Common myeloid progenitor, CD34-positive (primary cell): ENCODE measurements at regions not wholly inside any gene's neighbourhood (a gene's known extent, or its start where the extent isn't known, plus 50 kb on each side); places are given as distances from the start of the nearest gene placed in this dataset.

Experiments
- CTCF ChIA-PET: fragments of 350-600 bp; sonication (Branson Sonifier 250); formaldehyde crosslinking; loops from one replicate; lab custom pipeline; 2021; ENCODE audit warnings: antibody characterized with exemption; lab: Charles Lee
- POLR2A ChIA-PET: fragments of 350-600 bp; sonication (Branson Sonifier 250); formaldehyde crosslinking; loops from one replicate; lab custom pipeline; 2021; ENCODE audit warnings: antibody characterized with exemption; lab: Charles Lee
- DNase-seq, 3 donors: peaks; one replicate each; pipeline versions ENCODE4 v3.0.0 to v3.0.0-alpha.2; 2013
- H3K27ac ChIP-seq, 2 experiments: 1 replicate in 1 of 2; 2 replicates in 1 of 2; pipeline ENCODE4 v1.7.0; 2013; ENCODE audit warnings: inconsistent platforms in 2 of 2, low read length in 2 of 2, mild to moderate bottlenecking in 2 of 2, low read depth in 1 of 2, moderate library complexity in 1 of 2; ENCODE audit not compliant: severe bottlenecking in 2 of 2, insufficient read depth in 1 of 2, poor library complexity in 1 of 2
- H3K27me3 ChIP-seq, 5 experiments: replicated peaks in 2 of 5; 1 replicate in 3 of 5; 2 replicates in 2 of 5; pipeline versions ENCODE4 v1.6.1 to v1.7.0; 2013; ENCODE audit warnings: low read length in 4 of 5, mild to moderate bottlenecking in 2 of 5, moderate library complexity in 2 of 5, inconsistent platforms in 1 of 5; ENCODE audit not compliant: insufficient read depth in 5 of 5, control insufficient read depth in 4 of 5
- H3K36me3 ChIP-seq, 4 experiments: 1 replicate in 2 of 4; 2 replicates in 2 of 4; pipeline versions ENCODE4 v1.6.1 to v1.7.0; 2013; ENCODE audit warnings: low read length in 3 of 4, control low read depth in 1 of 4, mild to moderate bottlenecking in 1 of 4; ENCODE audit not compliant: control insufficient read depth in 4 of 4, insufficient read depth in 4 of 4
- H3K4me1 ChIP-seq, 4 experiments: 1 replicate in 3 of 4; 2 replicates in 1 of 4; pipeline versions ENCODE4 v1.6.1 to v1.7.1; 2013; ENCODE audit warnings: low read length in 3 of 4, mild to moderate bottlenecking in 3 of 4, control low read depth in 1 of 4, inconsistent platforms in 1 of 4, moderate library complexity in 1 of 4; ENCODE audit not compliant: control insufficient read depth in 4 of 4, insufficient read depth in 4 of 4; ENCODE audit errors: control extremely low read depth in 1 of 4
- H3K4me3 ChIP-seq, 7 experiments: 1 replicate in 4 of 7; 2 replicates in 3 of 7; pipeline versions ENCODE4 v1.5.1 to v1.7.0; 2013; ENCODE audit warnings: mild to moderate bottlenecking in 7 of 7, low read length in 6 of 7, moderate library complexity in 6 of 7, inconsistent platforms in 2 of 7, low read depth in 2 of 7, control low read depth in 1 of 7; ENCODE audit not compliant: insufficient read depth in 4 of 7, control insufficient read depth in 1 of 7; ENCODE audit errors: extremely low read depth in 1 of 7
- H3K9me3 ChIP-seq, 5 experiments: 1 replicate in 4 of 5; 2 replicates in 1 of 5; pipeline versions ENCODE4 v1.6.1 to v1.7.1; 2013; ENCODE audit warnings: low read length in 4 of 5, mild to moderate bottlenecking in 2 of 5, inconsistent platforms in 1 of 5, low read depth in 1 of 5, moderate library complexity in 1 of 5; ENCODE audit not compliant: control insufficient read depth in 4 of 5, insufficient read depth in 2 of 5; ENCODE audit errors: control extremely low read depth in 1 of 5
- whole genome bisulfite sequencing: methylation state at CpG from one replicate; pipeline ENCODE4 v1.1.5; 2013; ENCODE audit not compliant: insufficient coverage; 5-methylcytosine and 5-hydroxymethylcytosine counted together

DNA sequence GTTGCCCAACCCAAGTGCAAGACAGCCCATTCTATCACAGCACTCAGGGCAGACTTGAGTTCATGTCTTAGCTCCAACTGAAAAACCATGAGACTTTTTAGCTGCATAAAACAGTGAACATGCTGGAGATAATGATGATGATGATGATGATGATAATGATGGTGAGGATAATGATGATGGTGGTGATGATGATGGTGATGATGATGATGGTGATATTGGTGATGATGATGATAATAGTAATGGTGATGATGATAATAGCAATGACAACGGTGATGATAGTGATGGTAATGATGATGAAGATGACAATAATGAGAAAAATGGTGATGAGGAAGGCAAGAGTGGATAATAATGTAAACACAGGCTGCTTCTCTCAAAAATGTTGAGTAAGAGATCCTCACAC, 576.2 kb downstream of the BCL11B start:
- DNase-seq: no peak
- POLR2A ChIA-PET: no interaction called here
- Histone ChIP-seq H3K27ac (no peak overlapping the region), H3K9me3 (no peaks in the 10 kb centered on the region), H3K27me3 (no peaks in the 10 kb centered on the region), H3K4me1 (no peaks in the 10 kb centered on the region), H3K36me3 (no peaks in the 10 kb centered on the region), H3K4me3 (no peak overlapping the region)
- CTCF ChIA-PET: no interaction called here
- WGBS: 100% methylated on average over 1 of the region's 1 CpG

DNA sequence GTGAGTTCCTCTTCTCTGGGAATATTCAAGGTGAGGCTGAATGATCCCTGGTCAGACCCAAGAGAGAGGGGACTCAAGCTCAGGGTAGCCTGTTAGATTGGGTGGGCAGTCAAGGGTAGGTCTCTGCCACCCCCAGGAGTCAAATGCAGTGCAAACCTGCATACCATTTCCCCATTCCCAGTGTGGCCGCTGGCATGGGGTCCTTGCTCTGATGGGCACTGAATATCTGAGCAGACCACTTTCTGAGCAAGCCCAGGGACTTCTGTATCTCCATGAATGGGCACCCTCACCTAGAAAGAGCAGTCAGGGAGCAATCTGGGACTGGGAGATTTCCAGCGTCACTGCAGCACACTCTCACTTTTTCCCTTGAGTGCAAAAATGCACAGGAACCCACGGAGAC, 573.7 kb downstream of the BCL11B start:
- H3K36me3 ChIP-seq: no peaks in the 10 kb centered on the region
- ChIA-PET POLR2A (no interaction called here), CTCF (no interaction called here)
- no peaks in the 10 kb centered on the region for H3K9me3 ChIP-seq
- DNase-seq: no peak
- H3K27ac ChIP-seq: no peak overlapping the region
- H3K27me3 ChIP-seq: no peaks in the 10 kb centered on the region
- WGBS: 96% methylated on average over 3 of the region's 3 CpGs
- H3K4me3 ChIP-seq: no peak overlapping the region
- H3K4me1 ChIP-seq: no peaks in the 10 kb centered on the region

GRCh38 chr14:98700748-98701147, 571.2 kb downstream of the BCL11B start:
- ChIA-PET CTCF (interaction anchor here (0.9 kb wide), 1 partner anchor 9 kb away, joined by 3 read pairs; no protein-coding TSS in a partner anchor), POLR2A (no interaction called here)
- Histone ChIP-seq H3K36me3 (no peaks in the 10 kb centered on the region), H3K4me1 (no peaks in the 10 kb centered on the region), H3K9me3 (no peaks in the 10 kb centered on the region), H3K27ac (no peak overlapping the region), H3K4me3 (no peak overlapping the region), H3K27me3 (no peaks in the 10 kb centered on the region)
- DNase-seq: no peak
- 96% methylated on average over 3 of the region's 3 CpGs for WGBS

DNA sequence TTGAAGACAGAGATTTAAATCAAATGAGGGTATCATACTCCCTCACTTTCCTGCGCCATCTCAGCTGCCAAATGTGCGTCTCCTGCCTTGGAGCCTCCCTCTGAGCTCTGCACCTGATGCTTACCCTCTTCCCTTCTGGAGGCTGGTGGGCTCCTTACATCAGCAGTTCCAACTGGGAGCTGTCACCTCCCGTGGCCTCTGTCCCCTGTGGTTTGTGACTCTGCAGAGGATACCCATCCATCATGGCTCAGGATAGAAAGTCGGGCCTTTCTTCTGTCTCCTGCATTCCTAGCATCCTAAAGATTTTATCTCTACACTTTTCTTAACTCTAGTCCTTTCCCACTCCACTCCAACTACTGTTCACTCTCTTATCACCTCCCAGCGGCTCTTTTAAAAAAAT, 570.6 kb downstream of the BCL11B start:
- CTCF ChIA-PET: no interaction called here
- WGBS: 80% methylated on average over 4 of the region's 5 CpGs
- no peaks in the 10 kb centered on the region for H3K27me3 ChIP-seq
- no peak overlapping the region for H3K27ac ChIP-seq
- H3K36me3 ChIP-seq: no peaks in the 10 kb centered on the region
- H3K9me3 ChIP-seq: no peaks in the 10 kb centered on the region
- POLR2A ChIA-PET: no interaction called here
- H3K4me1 ChIP-seq: no peaks in the 10 kb centered on the region
- H3K4me3 ChIP-seq: no peak overlapping the region
- DNase-seq: no peak

GRCh38 chr14:98704441-98704840, 567.6 kb downstream of the BCL11B start:
- ChIA-PET POLR2A (no interaction called here), CTCF (no interaction called here)
- Histone ChIP-seq H3K27ac (no peak overlapping the region), H3K9me3 (no peaks in the 10 kb centered on the region), H3K36me3 (no peaks in the 10 kb centered on the region), H3K4me3 (no peak overlapping the region), H3K27me3 (no peaks in the 10 kb centered on the region), H3K4me1 (no peaks in the 10 kb centered on the region)
- DNase-seq: no peak
- WGBS: 8% methylated on average over 3 of the region's 3 CpGs

DNA sequence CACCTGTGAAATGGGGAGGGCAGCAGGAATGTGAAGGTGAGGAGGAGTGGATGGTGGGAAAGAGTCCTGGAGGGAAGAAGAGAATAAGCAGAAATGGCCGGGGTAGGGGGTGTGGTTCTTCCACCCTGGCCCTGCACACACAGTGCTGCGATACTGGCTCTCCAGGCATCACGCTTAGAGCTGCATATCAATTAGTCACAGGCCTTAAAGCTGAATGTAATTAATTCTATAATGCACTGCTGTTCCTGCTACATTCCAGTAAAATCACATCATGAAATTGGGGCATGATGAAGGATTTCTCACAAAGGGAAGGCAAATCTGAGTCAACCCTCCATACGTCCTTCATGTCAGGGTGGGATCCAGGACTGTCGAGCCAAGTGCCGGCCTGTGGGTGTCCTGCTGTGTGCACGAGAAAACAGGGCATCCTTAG, 566.1 kb downstream of the BCL11B start:
- peaks cover 0 to 2% (median 0%) of the 10 kb centered on the region in 5 experiments for H3K27me3 ChIP-seq
- H3K4me1 ChIP-seq: no peaks in the 10 kb centered on the region
- ChIA-PET CTCF (no interaction called here), POLR2A (no interaction called here)
- no peaks in the 10 kb centered on the region for H3K36me3 ChIP-seq
- no peak for DNase-seq
- H3K27ac ChIP-seq: no peak overlapping the region
- H3K4me3 ChIP-seq: no peak overlapping the region
- H3K9me3 ChIP-seq: no peaks in the 10 kb centered on the region
- WGBS: 72% methylated on average over 7 of the region's 7 CpGs

DNA sequence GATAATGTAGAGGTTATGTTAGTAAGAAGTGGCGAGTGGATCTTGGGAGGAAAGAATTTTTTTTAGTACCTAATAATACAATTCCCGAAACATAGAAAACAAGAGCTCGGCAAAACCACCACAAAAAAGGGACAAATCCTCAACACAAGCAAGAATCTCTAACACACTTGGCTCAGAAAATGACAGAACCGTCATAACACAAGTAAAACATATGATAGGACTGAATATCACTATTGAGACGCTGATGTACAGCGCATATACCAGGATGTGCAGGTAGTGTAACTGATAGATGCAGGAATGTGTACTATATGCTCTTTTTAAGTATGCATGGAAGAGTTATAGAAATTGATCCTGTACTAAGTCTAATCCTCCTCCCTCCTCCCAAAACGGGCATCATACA, 564.5 kb downstream of the BCL11B start:
- H3K36me3 ChIP-seq: no peaks in the 10 kb centered on the region
- no peaks in the 10 kb centered on the region for H3K4me1 ChIP-seq
- peaks cover 0 to 2% (median 0%) of the 10 kb centered on the region in 5 experiments for H3K27me3 ChIP-seq
- H3K9me3 ChIP-seq: no peaks in the 10 kb centered on the region
- ChIA-PET POLR2A (no interaction called here), CTCF (no interaction called here)
- WGBS: no CpG with 5 or more reads among the region's 7 CpGs
- no peak overlapping the region for H3K4me3 ChIP-seq
- H3K27ac ChIP-seq: no peak overlapping the region
- no peak for DNase-seq
